Fibroblast of lung (primary cell): ENCODE measurements at regions not wholly inside any gene's neighbourhood (a gene's known extent, or its start where the extent isn't known, plus 50 kb on each side); places are given as distances from the start of the nearest gene placed in this dataset.

Experiments
- DNase-seq, 2 donors: peaks; one replicate each; pipeline versions ENCODE4 v3.0.0 to v3.0.0-alpha.2; 2010; ENCODE audit warnings: low read depth in 2 of 2
- H2AFZ ChIP-seq: 2 replicates; pipeline ENCODE4 v1.5.1; 2012; ENCODE audit warnings: low read length, control low read depth, inconsistent platforms
- H3K27ac ChIP-seq: 2 replicates; pipeline ENCODE4 v1.5.1; 2011; ENCODE audit warnings: low read length, control low read depth; ENCODE audit not compliant: insufficient read depth
- H3K27me3 ChIP-seq: 2 replicates; pipeline ENCODE4 v1.5.1; 2011; ENCODE audit warnings: mild to moderate bottlenecking, low read length; ENCODE audit not compliant: control insufficient read depth, insufficient read depth
- H3K36me3 ChIP-seq: 2 replicates; pipeline ENCODE4 v1.5.1; 2011; ENCODE audit warnings: low read length; ENCODE audit not compliant: control insufficient read depth, insufficient read depth
- H3K4me1 ChIP-seq: 2 replicates; pipeline ENCODE4 v1.5.1; 2011; ENCODE audit warnings: low read length; ENCODE audit not compliant: control insufficient read depth, insufficient read depth; ENCODE audit errors: extremely low read depth
- H3K4me2 ChIP-seq: 2 replicates; pipeline ENCODE4 v1.5.1; 2011; ENCODE audit warnings: low read length, control low read depth; ENCODE audit not compliant: insufficient read depth; ENCODE audit errors: extremely low read depth
- H3K4me3 ChIP-seq, 4 experiments: fragments of 200-600 bp in 1 of 4; sonication (generic) in 1 of 4; replicated peaks in 1 of 4; 2 replicates each; pipeline ENCODE4 v1.5.1; 2011 to 2016; ENCODE audit warnings: low read length in 4 of 4, low read depth in 3 of 4, mild to moderate bottlenecking in 3 of 4, control low read depth in 2 of 4, inconsistent platforms in 1 of 4, mixed read lengths in 1 of 4; ENCODE audit not compliant: insufficient read depth in 1 of 4; ENCODE audit errors: control extremely low read depth in 1 of 4
- H3K79me2 ChIP-seq: 2 replicates; pipeline ENCODE4 v1.5.1; 2012; ENCODE audit warnings: mild to moderate bottlenecking, low read length, inconsistent platforms; ENCODE audit not compliant: control insufficient read depth, insufficient read depth
- H3K9ac ChIP-seq: 2 replicates; pipeline ENCODE4 v1.5.1; 2011; ENCODE audit warnings: mild to moderate bottlenecking, low read length, control low read depth; ENCODE audit not compliant: insufficient read depth
- H3K9me3 ChIP-seq: 2 replicates; pipeline ENCODE4 v1.5.1; 2012; ENCODE audit warnings: low read depth, low read length; ENCODE audit not compliant: control insufficient read depth, insufficient read depth
- H4K20me1 ChIP-seq: 2 replicates; pipeline ENCODE4 v1.5.1; 2011; ENCODE audit warnings: low read length; ENCODE audit not compliant: control insufficient read depth, insufficient read depth; ENCODE audit errors: extremely low read depth
- CTCF ChIP-seq, 2 donors: IDR thresholded peaks in 1 of 2; conservative IDR thresholded peaks in 1 of 2; 1 replicate in 1 of 2; 2 replicates in 1 of 2; pipeline ENCODE4 v1.5.1; 2011 to 2012; ENCODE audit warnings: low read length in 2 of 2, control low read depth in 1 of 2, inconsistent platforms in 1 of 2, low read depth in 1 of 2, mild to moderate bottlenecking in 1 of 2
- EZH2 ChIP-seq: IDR thresholded peaks from 2 replicates; pipeline ENCODE4 v1.5.1; 2012; ENCODE audit warnings: low read length, control low read depth, mild to moderate bottlenecking; ENCODE audit errors: missing control alignments

DNA sequence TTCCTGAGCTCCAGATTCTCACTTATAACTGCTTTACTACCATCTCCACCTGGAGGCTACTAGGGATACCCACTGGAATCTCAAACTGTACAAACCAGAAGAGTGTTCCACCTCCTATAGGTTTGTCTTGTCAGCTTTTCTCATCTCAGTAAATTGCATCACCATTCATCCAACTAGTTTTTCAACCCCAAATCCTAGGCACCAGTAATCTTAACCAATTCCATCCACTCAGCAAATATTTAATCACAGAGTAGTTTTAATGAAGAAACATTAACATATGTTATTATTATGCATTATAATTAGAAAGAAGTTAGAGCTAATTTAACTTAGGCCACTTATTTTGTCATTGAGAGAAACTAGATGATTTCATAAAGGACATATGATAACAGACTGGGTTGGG lies 635.0 kb downstream of the DCDC2C start:
- Histone ChIP-seq H3K79me2 (no peaks in the 10 kb centered on the region), H3K9ac (no peak overlapping the region), H2AFZ (no peak overlapping the region), H3K27me3 (no peaks in the 10 kb centered on the region), H4K20me1 (no peaks in the 10 kb centered on the region), H3K36me3 (no peaks in the 10 kb centered on the region), H3K9me3 (no peaks in the 10 kb centered on the region), H3K4me3 (no peak overlapping the region), H3K4me2 (no peak overlapping the region), H3K4me1 (no peaks in the 10 kb centered on the region), H3K27ac (no peak overlapping the region)
- TF ChIP-seq CTCF (conservative IDR thresholded peaks at IDR 0.05 in 1 of 2, IDR thresholded peaks at IDR 0.05 in 1 of 2; ENCODE audit: low read depth in 1 of 2, low read length in 2 of 2): no peak
- DNase-seq: no peak

- Histone ChIP-seq H3K36me3 (no peaks in the 10 kb centered on the region), H3K9me3 (no peaks in the 10 kb centered on the region), H4K20me1 (no peaks in the 10 kb centered on the region), H3K79me2 (no peaks in the 10 kb centered on the region), H3K4me3 (no peak overlapping the region), H3K4me1 (no peaks in the 10 kb centered on the region), H3K27me3 (no peaks in the 10 kb centered on the region), H3K9ac (no peak overlapping the region), H3K27ac (no peak overlapping the region), H3K4me2 (no peak overlapping the region), H2AFZ (no peak overlapping the region)
- TF ChIP-seq CTCF (conservative IDR thresholded peaks at IDR 0.05 in 1 of 2, IDR thresholded peaks at IDR 0.05 in 1 of 2; ENCODE audit: low read depth in 1 of 2, low read length in 2 of 2) (no peak), EZH2 (no peak)
- no peak for DNase-seq
Observed at GRCh38 chr2:4340536-4340935, 637.2 kb downstream of the DCDC2C start.

DNA sequence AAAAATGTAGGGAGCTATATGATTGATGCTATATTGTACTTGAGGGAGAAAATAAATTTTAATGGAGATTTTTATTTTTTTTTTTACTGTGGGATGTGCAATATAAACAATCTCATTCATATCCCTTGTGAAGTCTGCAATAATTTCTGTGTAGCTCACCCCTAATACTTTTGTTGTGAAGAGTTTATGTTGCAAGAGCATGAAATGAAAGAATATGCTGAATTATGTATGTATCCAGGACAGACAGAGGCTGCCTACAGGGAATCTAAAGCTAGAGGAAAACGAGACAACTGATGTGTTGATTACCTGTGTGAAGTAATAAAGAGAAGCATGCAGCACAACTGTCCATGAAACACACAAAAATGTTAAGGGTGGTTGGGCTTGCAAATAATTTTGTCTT lies 643.3 kb downstream of the DCDC2C start:
- H3K9ac ChIP-seq: no peak overlapping the region
- no peaks in the 10 kb centered on the region for H3K4me1 ChIP-seq
- no peak overlapping the region for H3K27ac ChIP-seq
- no peak overlapping the region for H3K4me2 ChIP-seq
- no peaks in the 10 kb centered on the region for H4K20me1 ChIP-seq
- no peak overlapping the region for H2AFZ ChIP-seq
- no peaks in the 10 kb centered on the region for H3K79me2 ChIP-seq
- no peaks in the 10 kb centered on the region for H3K36me3 ChIP-seq
- no peak for DNase-seq
- TF ChIP-seq EZH2: no peak
- TF ChIP-seq CTCF (conservative IDR thresholded peaks at IDR 0.05 in 1 of 2, IDR thresholded peaks at IDR 0.05 in 1 of 2; ENCODE audit: low read depth in 1 of 2, low read length in 2 of 2): no peak
- H3K27me3 ChIP-seq: no peaks in the 10 kb centered on the region
- H3K4me3 ChIP-seq: no peak overlapping the region
- H3K9me3 ChIP-seq: no peaks in the 10 kb centered on the region
